Heart left ventricle (tissue), 16 donors: ENCODE measurements at regions not wholly inside any gene's neighbourhood (a gene's known extent, or its start where the extent isn't known, plus 50 kb on each side); places are given as distances from the start of the nearest gene placed in this dataset.
A peak's percentile ranks its signal among the peaks of the same experiment; 100 is the strongest.

ENCODE experiments used
- ATAC-seq, 4 donors: fragments of 200-7000 bp; cut with Tn5 transposase; one replicate each; pipeline ENCODE4 v1.9.1; 2020 to 2022; ENCODE audit warnings: moderate library complexity in 4 of 4, mild to moderate bottlenecking in 3 of 4, moderate number of reproducible peaks in 1 of 4
- DNase-seq, 5 donors: peaks; one replicate each; pipeline ENCODE4 v3.0.0-alpha.2; 2020
- H3K27ac ChIP-seq, 12 donors: fragments of 200-600 bp; sonication (generic) in 4 of 12; one replicate each; pipeline versions ENCODE4 v1.5.0 to v1.8.0; 2016 to 2022; ENCODE audit warnings: mild to moderate bottlenecking in 2 of 12
- H3K27me3 ChIP-seq, 9 donors: fragments of 200-600 bp; sonication (generic) in 2 of 9; one replicate each; pipeline versions ENCODE4 v1.5.1 to v1.8.0; 2016 to 2022; ENCODE audit warnings: mild to moderate bottlenecking in 3 of 9
- H3K36me3 ChIP-seq, 9 donors: fragments of 200-600 bp; sonication (generic) in 2 of 9; one replicate each; pipeline versions ENCODE4 v1.5.0 to v1.8.0; 2018 to 2022; ENCODE audit warnings: mild to moderate bottlenecking in 2 of 9
- H3K4me1 ChIP-seq, 12 donors: fragments of 200-600 bp; sonication (generic) in 4 of 12; one replicate each; pipeline versions ENCODE4 v1.5.0 to v1.8.0; 2016 to 2022; ENCODE audit warnings: mild to moderate bottlenecking in 3 of 12
- H3K4me3 ChIP-seq, 12 donors: fragments of 200-600 bp; sonication (generic) in 4 of 12; one replicate each; pipeline versions ENCODE4 v1.5.0 to v1.8.0; 2017 to 2022; ENCODE audit warnings: mild to moderate bottlenecking in 9 of 12, moderate library complexity in 4 of 12
- H3K9me3 ChIP-seq, 12 donors: fragments of 200-600 bp; sonication (generic) in 4 of 12; one replicate each; pipeline versions ENCODE4 v1.5.0 to v1.8.0; 2016 to 2022; ENCODE audit warnings: mild to moderate bottlenecking in 1 of 12
- CTCF ChIP-seq, 12 donors: fragments of 200-600 bp; sonication (generic) in 4 of 12; IDR thresholded peaks; one replicate each; pipeline versions ENCODE4 v1.5.0 to v1.8.0; 2018 to 2022; ENCODE audit warnings: antibody characterized with exemption in 12 of 12, mild to moderate bottlenecking in 5 of 12
- POLR2A ChIP-seq, 2 donors: fragments of 450-650 bp; IDR thresholded peaks; one replicate each; pipeline ENCODE4 v1.6.1; 2017; ENCODE audit warnings: antibody characterized with exemption in 2 of 2, mild to moderate bottlenecking in 2 of 2, moderate library complexity in 2 of 2
- WGBS, 4 donors: extraction: QIAGEN DNeasy Blood & Tissue Kit in 2 of 4; methylation state at CpG; one replicate each; pipeline versions ENCODE4 v1.1.5 to v1.1.7; 2013 to 2018; 5-methylcytosine and 5-hydroxymethylcytosine counted together
- intact Hi-C, 10 donors: fragments of 100-400 bp; cut with DNase I; formaldehyde crosslinking; loops; one replicate each; pipeline versions ENCODE4 v1.11.1 to v1.14.2; 2022
- donor health status: ischemic (EF 13 %, LVEDD 7.1; RV severe dilation, severe dysfunction).
- donor health status: healthy with polysubstance abuse.
- donor health status: DM: no; HTN: yes; CAD: no.
- donor health status: DM: no; HTN: no; CAD: no.
- donor health status: ischemic (EF 25% LVEDD 6.9; RV normal size, moderate dysfunction).
- donor health status: ischemic (EF 25% LVEDD 5.7; RV mildly dilated, moderate dysfunction).
- donor health status: healthy.
- donor health status: DM: yes; HTN: yes; CAD: no.
- donor health status: ischemic (EF 35%, LVEDD 5.7; RV mildly dilated, moderate dysfunction).
- donor health status: nonischemic (EF 11% LVEDD 7.7; RV severe dilation, severe dysfunction).
- donor health status: DM: yes; HTN: yes; CAD: no.
- donor health status: PGD.
- donor health status: ischemic (EF 29% LVEDD 5.4; RV normal size, mild dysfunction).
- donor health status: nonischemic (EF 23%, LVEDD 6.1; RV moderate dilation, normal function).

DNA sequence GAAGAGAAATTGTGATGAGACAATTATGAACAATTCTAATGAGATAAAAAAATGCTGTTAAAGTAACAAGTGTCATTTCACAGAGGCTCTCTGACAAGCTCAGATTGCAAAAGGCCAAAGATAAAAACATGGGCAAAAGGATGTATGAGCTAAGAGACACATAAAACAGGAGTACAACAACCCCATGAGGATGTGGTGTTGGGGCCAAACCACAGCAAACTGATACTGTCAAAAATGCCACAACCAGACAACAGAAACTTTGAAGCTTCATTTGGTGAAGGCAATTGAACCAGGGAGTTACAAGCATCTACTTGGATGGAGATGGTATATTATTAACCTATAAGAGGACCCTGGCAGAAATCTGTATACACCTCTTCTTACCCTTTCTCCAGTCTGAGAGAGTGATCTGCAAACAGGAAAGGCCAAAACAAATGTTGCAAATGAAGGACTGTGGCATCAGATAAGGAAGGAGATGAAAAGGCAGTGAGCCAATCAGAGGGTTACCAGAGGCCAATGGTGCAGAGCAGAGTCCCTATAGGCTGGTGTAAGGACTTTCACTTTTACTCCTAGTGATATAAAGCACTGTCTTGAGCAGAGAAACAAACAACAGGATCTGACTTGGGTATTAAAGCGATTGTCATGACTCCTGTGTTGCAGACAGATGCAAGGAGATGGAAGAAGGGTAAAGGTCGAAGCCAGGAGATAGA, 659.0 kb downstream of the NTRK3 start:
- peaks cover 0 to 8% (median 0%) of the 10 kb centered on the region in 12 donors for H3K4me1 ChIP-seq
- intact Hi-C loops = no loop called here
- DNase-seq = no peak
- WGBS, 4 donors = 68 to 79% (median 72%) methylated on average over 2 of the region's 2 CpGs
- TF ChIP-seq CTCF (IDR thresholded peaks at IDR 0.05) = no peak
- H3K4me3 ChIP-seq = no peak overlapping the region
- H3K27ac ChIP-seq = no peak overlapping the region
- H3K36me3 ChIP-seq = no peaks in the 10 kb centered on the region
- H3K27me3 ChIP-seq = no peaks in the 10 kb centered on the region
- H3K9me3 ChIP-seq = no peaks in the 10 kb centered on the region
- ATAC-seq = peak in 2 of 4 donors; percentile 26 to 54

DNA sequence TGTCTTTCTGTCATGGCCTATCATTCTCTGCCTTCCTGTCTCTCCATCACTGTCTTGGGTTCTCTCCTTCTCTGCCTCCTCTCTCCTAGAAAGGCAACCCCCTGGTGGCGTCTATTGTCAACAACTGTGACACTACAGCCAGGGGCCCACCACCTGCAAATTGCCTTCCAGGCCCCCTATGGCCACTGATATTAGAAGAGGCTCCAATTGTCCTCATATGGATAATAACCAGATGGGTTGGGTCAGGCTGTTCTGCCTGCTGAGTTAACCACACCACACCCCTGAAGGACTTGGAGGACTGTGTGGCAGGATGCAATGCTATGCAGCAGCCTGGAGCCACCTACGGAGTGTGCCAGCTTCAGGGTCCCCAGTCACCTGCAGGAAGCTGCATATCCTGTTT, 665.0 kb downstream of the NTRK3 start:
- no peak overlapping the region for H3K27ac ChIP-seq
- intact Hi-C loops = no loop called here
- ATAC-seq (no peak), DNase-seq (no peak)
- 75 to 86% (median 84%) methylated on average over 2 of the region's 2 CpGs for WGBS, 4 donors
- peaks cover 0 to 12% (median 2%) of the 10 kb centered on the region in 12 donors for H3K4me1 ChIP-seq
- H3K27me3 ChIP-seq = no peaks in the 10 kb centered on the region
- no peaks in the 10 kb centered on the region for H3K36me3 ChIP-seq
- TF ChIP-seq CTCF (IDR thresholded peaks at IDR 0.05) (no peak), POLR2A (IDR thresholded peaks at IDR 0.05) (no peak)
- H3K4me3 ChIP-seq = no peak overlapping the region
- H3K9me3 ChIP-seq = no peaks in the 10 kb centered on the region

- Histone ChIP-seq H3K9me3 (no peaks in the 10 kb centered on the region), H3K36me3 (no peaks in the 10 kb centered on the region), H3K27me3 (no peaks in the 10 kb centered on the region), H3K4me3 (no peak overlapping the region), H3K27ac (no peak overlapping the region), H3K4me1 (peaks cover 0 to 12% (median 2%) of the 10 kb centered on the region in 12 donors)
- no peak for DNase-seq
- TF ChIP-seq CTCF (IDR thresholded peaks at IDR 0.05) (no peak), POLR2A (IDR thresholded peaks at IDR 0.05) (no peak)
- 38 to 58% (median 45%) methylated on average over 1 of the region's 1 CpG for whole genome bisulfite sequencing, 4 donors
- ATAC-seq = peak in 2 of 4 donors; percentile 83 to 85
- intact Hi-C loops = no loop called here
Observed at GRCh38 chr15:87591042-87591441, 665.5 kb downstream of the NTRK3 start.

DNA sequence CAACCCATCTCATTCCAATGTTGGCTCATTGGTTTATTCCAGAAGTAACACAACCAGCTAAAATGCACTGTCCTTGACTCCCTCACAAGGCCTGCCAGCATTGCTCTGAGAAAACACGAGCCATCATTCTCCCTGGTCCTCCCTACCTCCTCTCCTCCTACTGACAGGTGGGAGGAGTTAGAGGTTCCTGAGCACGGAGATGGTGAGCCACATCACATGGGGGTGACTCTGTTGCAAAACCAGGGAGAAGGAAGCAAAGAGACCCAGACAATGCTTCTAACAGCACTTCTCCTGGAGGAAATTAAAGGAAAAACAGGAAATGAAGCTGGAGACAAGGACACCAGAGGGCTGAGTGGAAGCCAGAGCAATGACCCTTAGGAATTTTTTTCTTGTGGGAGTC, 667.4 kb downstream of the NTRK3 start:
- 50 to 62% (median 54%) methylated on average over 2 of the region's 2 CpGs for WGBS, 4 donors
- no peak overlapping the region for H3K27ac ChIP-seq
- H3K9me3 ChIP-seq = no peaks in the 10 kb centered on the region
- intact Hi-C loops = no loop called here
- DNase-seq (no peak), ATAC-seq (no peak)
- no peak for TF ChIP-seq CTCF (IDR thresholded peaks at IDR 0.05)
- TF ChIP-seq POLR2A (IDR thresholded peaks at IDR 0.05) = no peak
- H3K4me1 ChIP-seq = peaks cover 0 to 12% (median 2%) of the 10 kb centered on the region in 12 donors
- no peak overlapping the region for H3K4me3 ChIP-seq
- no peaks in the 10 kb centered on the region for H3K27me3 ChIP-seq
- H3K36me3 ChIP-seq = no peaks in the 10 kb centered on the region
